HG02623 (cell line): ENCODE measurements at regions not wholly inside any gene's neighbourhood (a gene's known extent, or its start where the extent isn't known, plus 50 kb on each side); places are given as distances from the start of the nearest gene placed in this dataset.
"Not testable (repeated sequence)": the region's sequence is repeated elsewhere in the genome, so short reads cannot be mapped to it uniquely, and the experiment has no call there.

Experiments
- ATAC-seq: cut with Tn5 transposase; IDR thresholded peaks from one replicate; pipeline ENCODE4 v1.9.1; 2021; ENCODE audit warnings: moderate library complexity; ENCODE audit not compliant: unreplicated experiment

DNA sequence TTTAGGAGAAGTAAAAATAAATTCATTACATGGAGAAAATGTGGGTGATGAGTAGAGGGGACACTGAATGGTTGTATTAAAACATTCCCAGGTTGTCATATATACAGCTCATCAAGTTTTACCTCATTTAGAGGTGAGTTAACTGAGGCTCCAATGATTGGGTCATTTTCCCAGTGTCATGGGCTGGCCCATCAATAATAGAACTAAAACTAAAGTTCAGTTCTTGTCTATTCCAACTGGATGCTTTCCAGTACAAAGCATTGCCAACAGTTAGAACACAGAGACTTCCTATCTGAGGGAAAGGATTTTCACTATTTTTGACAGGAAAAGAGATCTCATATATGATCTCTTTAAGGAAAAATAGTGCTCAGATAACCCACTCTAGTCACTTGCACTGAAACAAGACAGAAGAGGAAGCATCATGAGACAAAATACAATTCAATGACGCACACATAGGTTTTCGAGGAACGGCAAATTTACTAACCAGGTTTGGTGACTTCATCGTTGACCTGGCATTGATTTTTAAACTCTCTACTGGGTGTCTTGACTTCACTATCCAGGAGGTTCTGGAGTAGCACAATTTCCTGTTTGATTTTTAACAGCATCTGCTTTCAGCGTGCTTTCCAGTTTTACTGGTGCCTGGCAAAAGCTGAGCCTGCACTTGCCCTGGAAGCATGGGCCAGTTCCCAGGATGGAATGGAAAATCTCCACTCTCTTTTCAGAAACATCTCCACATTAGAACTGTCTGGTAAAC lies 195.5 kb upstream of the FBXL4 start:
- no peak for ATAC-seq

DNA sequence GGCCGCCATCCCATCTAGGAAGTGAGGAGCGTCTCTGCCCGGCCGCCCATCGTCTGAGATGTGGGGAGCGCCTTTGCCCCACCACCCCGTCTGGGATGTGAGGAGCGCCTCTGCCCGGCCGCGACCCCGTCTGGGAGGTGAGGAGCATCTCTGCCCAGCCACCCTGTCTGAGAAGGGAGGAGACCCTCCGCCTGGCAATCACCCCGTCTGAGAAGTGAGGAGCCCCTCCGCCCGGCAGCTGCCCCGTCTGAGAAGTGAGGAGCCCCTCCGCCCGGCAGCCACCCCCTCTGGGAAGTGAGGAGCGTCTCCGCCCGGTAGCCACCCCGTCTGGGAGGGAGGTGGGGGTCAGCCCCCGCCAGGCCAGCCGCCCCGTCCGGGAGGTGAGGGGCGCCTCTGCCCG lies 194.2 kb upstream of the FBXL4 start:
- not testable (repeated sequence) for ATAC-seq

DNA sequence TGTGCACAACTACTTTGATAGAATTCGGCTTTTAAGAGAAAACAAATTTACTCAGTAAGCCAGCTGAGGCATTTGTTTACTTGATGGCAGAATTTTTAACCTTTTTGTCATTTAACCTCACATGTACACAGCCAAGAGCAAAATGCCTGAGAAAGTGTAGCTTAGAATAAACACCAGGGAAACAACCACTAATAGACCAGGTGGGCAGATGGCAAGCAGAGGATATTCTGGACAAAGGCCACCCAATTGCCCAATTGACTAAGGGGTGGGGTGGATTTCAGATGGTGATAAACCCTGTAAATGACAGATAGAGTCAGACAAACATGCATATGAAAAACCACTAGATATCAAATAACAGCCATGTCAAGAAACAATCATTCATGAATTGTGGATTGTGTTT lies 190.7 kb upstream of the FBXL4 start:
- ATAC-seq: no peak

DNA sequence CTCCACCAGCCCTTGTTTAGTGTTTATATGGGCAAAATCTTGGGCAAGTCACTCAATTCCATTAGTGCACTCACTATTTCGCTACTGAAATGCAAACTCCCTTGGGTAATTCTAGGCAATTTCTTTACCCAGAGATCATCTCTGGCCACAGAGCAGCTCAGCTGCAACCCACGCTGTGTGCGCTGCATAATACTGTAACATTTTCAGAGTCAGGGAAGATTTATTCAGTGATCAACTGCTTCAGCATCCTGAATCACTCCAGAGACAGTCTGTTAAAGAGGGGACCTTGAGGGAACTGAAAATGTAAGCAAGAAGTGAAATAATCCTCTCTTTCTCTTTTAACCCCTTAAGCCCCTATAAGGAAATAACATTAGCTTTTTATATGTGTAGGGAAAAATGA lies 189.6 kb upstream of the FBXL4 start:
- no peak for ATAC-seq

DNA sequence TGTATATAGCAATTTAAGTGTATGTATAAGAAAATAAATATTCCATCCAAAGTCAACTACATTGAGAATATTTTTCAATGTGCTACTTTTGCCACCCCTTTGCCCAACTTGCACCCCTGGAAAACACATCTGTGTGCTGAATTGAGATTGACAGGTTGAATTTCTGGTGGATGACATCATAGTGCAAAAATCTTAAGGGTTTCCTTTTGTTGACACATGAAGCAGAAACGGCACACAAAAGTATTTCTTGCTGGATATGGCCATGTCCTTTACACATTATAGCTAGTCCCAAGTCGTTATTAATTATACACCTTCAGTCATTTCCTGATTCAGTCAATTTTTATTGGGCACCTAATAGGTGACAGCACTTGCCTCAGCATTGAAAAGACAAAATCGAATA lies 188.7 kb upstream of the FBXL4 start:
- ATAC-seq: no peak

DNA sequence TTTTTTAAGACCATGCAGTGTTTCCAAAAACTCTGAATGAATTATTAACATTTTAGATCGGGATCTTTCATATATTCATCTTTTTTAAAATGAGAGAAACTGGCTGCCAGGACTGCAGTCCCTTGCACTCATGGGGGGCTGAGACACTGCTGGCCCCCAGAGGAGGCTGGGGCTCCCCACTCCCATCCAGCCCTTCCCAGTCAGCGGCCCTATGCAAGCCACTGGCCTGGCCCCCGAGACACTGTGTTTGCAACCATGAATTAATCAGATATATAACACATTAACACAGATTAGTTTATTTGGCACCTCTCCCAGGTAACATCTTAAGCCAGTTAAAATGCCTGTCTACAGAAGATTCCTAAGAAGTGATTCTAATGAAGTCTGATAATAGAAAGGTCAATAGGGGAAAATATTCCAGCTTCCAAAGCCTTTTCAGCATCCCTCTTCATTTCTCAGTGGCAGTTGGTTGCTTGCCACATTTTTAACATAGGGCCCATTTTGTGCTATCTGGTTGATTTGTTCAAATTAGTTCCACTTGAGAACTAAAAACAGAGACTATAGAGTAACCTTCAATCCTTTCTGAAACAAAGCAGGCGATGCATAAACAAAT lies 184.4 kb upstream of the FBXL4 start:
- ATAC-seq: no peak

DNA sequence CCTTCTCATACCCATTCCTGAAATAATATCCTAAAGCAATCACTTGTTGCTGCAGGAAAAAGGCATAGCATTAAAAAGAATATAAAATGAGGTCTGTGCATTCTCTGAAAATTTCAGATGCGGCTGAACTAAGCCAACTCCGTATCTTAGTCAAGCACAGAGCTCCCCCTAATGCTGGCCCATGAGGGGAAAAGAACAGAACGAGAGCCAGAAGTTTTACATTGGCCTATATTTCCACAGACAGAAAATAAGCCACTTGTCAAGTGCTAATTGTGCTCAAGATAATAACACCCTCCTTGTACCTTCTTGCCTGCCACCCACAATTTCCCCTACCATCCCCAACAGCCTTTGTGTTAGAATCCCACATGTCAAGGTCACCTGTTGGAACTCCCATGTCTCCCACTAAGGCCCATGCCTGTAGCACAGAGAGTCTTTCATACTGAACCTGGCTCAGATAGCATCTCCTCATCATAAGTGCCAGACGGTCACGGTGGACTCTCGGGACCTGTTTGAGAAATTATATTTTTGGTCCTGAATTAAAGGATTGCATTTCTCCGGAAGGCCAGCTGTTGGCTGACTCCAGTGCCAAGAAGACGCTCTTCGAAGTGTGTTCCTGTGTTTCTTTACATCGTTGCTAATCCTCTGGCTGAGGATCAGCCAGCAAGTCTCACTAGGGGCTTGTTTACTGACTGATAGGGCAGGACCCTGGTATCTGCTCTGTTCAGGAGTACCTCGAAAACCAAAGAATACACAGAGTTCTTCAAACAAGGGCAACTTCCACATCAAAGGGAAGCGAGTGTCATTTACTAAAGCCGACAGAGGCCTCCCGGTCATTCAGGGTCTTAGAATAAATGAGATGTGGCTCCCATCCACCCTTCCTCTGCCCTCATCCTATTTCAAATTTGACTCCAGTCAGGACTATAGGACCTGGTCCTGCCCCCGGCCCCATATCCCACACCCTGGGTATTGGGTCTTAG lies 183.4 kb upstream of the FBXL4 start:
- ATAC-seq: no peak

DNA sequence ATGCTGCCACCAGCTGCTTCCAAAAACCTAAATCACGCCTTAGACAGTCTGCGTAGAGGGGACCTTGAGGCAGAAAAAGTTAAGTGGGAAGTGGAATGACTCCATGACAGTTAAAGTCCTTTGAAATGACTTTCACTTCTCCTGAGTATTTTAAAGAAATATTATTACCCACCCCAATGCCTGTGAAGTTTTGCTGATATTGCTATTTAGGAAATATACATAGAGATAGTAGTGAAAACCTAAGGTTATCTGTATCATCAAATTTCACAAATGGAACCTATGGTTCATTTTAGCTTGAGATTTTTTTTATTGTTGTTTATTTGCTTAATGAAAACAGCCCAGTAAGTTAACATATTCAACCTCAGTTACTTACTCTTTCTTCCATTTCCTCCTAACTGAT lies 182.1 kb upstream of the FBXL4 start:
- no peak for ATAC-seq

DNA sequence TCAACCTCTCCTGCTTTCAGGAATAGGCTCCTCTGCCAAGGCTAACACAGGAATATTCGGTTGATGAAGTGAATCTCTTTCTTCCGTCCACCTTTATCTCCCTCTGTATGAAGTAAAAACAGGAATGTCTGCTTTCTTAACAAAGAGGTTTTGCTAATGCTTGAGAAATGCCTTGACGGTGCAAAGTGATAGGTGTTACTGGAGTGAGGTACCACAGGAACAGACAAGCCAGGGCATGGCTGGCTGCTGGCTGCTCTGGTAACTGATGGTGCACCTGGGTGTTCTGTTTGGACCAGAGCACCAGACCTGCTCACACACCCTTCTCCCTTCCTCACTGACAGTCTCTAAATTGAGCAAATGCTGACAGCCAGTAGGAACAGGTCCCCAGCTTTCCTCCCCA lies 174.0 kb upstream of the FBXL4 start:
- ATAC-seq: no peak

DNA sequence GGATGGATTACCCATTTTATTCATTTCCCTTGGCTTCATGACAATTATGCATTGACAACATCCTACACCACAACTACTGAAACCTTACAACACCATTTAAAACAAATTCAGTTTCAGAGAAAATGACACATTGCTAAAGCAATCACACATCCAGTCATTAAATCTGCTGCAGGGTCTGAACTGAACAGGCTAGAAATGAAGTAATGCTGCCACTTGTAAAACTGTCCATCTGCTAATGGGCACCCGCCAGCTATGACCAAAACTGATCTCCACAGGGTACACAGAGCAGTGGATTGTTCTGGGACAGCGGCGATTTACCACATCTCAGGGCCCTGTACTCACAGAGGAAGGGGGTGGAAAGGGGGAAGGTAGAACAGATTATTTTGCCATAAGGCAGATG lies 172.9 kb upstream of the FBXL4 start:
- no peak for ATAC-seq

DNA sequence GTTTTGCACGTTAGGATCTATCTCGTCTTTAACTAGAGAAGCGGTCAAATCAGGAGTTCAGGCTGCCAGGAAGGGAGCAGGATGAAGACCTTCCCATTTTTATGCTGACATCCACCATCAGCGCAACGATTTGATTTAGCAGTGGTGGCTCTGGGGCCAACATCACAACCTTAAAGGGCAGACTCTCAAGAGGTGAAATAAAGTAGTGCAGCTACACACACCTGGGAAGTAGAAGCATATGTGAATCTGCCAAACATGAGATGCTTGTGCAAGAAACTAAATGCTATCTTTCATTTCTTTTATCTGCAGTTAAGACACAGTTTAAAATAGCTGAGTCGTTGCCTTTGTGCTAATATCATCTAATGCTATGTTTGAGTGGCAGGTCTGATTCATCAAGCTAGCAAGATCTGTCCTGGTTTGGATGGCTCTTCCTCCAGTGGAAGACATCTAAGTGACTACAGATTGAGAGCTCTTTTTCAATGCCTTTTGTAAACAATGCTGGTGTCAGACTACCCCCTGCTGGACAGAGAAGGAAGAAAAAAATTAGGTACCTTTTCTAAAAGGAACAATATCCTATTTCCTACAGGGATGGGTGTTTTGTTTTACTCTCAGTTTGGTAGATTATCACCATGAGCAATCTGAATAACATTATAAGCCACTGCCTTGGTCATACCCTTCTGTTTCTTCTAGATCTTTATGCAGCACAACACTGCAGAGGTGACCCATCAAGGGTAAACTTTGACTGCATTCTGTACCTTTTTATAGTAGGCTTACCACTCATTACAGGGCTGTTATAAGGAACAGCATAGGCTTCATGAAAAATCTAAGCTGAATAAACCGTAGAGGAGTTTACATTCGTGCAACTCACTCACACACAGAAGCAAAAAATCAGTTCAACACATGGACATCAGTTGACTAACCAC lies 171.6 kb upstream of the FBXL4 start:
- peak; percentile 59 for ATAC-seq

DNA sequence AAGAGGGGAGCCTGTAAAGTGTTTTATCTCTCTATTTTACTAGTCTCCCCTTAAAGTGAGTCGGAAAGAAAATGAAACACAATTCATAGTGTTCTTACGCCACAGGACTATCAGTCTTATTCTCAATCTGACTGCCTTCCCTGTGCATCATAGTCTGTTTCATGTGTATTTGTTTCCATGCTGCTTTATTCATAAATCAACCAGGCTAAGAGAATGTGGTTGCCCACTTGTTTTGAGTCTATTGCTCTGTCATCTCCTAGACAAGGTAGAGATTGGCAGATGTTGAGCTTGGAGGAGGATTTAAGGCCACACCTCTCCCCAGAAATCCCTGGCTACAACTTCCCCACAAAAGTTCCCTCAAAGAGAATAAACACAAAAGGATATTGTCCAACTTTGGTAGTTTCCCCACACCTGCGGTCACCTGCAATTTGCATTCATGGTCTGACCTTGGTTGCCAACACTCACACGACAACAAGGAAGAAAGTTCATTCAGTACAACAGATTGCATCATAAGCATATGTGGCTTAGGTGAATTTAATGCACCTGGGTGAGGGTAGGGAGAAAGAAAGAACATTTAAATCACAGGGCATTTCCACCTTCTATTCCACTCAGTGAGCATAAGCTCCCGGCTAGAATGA lies 167.1 kb upstream of the FBXL4 start:
- no peak for ATAC-seq

DNA sequence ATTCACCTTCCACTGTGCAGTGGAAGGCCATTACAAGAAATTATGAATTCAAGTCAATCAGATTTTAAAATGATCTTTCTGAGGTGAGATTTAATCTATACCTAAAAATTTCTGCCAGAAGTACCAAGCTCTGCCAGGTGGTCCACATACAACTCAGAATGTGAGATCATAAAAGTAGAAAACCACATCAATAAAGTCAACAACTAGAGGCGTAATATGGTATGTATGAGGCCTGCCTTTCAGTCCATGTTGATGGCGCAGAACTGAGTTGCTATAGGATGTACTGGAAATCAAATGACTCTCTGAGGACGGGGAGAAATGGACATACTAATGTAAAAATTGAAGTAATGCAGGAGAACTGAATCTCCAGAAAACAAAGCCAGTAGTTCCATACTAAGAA lies 163.8 kb upstream of the FBXL4 start:
- ATAC-seq: no peak

DNA sequence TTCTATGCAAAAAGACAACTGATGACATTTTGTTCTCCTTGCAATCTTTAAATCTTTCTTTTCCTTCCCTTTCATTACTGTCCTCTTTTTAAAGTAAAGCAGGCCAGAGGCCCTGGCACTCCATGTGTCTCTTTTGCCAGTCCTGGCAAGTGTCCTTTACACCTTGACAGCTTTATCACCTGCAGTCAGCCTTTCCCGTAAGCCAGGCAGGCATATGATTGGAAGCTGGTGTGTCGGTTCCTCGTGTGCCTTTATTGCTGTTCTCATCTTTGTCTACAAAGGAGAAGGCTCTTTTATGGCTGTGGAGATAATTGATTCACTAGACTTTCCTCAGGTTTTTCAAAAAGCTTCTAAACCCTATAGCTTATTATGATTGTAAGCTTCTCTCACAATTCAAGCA lies 162.3 kb upstream of the FBXL4 start:
- no peak for ATAC-seq

DNA sequence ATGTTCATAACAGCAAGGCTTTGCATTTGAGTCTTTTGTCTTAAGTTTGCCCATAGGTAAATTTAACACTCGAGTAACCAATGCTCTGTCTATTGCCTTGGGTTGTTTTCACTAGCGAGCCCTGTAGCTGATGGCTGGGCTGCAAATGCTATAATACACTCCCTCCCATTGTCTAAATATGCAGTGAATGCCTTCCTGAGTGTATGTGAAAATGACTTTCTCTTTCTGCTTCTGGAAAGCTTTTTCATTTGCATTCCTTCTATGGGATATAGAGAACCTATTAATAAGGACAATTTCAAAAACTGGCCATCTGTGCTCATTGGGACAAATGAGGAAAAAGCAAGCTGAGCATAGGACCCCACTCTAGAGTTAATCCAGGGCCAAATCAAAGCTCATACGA lies 156.5 kb upstream of the FBXL4 start:
- ATAC-seq: no peak

DNA sequence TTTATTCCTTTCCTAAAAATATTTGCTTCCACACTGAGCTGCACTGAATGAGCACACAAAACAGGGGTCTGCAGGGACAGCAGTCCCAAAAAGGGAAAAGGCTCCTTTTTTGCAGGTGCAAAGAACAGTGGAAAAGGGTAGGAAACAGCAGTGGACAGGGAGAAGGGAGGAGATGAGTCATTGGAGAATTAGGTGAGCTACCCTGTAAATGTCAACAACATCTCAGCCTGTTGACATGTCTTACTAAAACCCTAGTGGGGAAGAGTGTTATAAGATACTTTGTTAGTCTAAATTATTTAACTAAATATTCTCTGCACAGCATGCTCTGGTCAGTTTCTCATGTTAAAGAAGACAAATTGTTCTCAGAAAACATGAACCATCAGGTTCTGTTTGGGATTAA lies 151.5 kb upstream of the FBXL4 start:
- no peak for ATAC-seq

DNA sequence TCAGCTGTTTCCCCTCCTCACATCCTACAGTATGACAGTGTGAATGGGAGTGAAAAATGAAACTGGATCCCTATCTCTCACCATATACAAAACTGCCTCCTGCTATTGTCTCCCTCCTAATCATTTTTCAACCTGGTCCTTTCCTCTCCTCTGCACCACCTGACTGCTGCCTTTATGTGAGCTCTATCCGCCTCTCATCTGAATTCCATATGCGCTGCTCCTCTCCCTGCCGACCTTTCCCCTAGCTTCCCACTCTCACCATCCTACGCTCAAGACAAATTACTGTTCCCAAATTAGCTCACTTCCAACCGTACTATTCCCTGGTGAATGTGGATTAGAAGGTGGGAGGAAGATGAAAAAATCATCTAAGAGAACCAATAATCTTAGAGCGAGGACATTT lies 148.4 kb upstream of the FBXL4 start:
- no peak for ATAC-seq

DNA sequence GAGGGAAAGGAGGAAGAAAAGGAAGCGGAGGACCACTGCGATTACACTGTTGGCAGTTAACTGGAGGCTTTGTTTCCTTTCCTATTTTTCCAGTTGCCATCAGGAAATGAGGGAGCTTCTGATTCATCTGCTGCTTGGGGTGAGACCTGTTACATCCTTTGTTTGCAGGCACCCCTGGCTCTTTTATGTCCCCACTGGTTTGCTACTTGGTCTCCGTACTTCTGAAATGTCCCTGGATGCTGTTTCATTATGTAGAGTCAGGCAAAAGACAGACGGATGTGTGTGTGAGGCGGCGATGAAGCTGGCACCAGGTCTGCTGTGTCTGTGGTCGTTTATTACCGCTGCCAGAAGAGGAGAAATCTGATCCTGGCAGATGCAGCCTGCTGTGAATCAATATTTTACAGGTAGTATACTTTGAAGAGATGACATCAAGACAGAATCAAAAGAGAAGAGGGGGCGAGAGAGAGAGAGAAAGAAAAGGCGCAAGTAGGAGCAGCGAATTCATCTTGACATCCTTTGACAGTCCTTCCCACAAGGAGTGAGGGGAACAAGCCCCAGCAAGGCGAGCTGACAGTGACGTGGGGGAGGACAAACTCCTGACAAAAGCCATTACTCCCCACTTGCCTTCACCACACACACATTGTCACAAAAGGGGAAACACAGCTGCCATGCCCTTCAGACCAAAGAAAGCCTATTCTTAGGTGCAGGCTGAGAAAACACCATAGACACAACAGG lies 145.9 kb upstream of the FBXL4 start:
- no peak for ATAC-seq

DNA sequence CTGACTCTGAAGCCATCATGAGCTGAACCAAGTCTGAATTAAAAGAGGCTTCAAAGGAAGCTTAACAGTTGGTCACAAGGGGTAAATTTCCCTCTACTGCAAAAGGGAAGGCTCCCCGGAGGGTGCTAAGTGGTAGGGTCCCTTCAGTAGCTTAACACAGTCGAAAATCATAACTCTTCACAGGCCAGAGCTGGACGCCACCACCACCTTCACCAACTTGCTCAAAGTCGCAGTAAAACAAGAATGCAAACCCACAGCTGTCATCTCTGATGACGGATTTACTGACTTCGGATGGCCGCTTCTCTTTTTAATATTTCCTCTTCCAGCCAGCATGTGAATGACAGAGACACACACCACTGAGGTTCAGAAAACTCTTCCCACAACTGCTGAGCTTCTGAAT lies 144.7 kb upstream of the FBXL4 start:
- no peak for ATAC-seq

DNA sequence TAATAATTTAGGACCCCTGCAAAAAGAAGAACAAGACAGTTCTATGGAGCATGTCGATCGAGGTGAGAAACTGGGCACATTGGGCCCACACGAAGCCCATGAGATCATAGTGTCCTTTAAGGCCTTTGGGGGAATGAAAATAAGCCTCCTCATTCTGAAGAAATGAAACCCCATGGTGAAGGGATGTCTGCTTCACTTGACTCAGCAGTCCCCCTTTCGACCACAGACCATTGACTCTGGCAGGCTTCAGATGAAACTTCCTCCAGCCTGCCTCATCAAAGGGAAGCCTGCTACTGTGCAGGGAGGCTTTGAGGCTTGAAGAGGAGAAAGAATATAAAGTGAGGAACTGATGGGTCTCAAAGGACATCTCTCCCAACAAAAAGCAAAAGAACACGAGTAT lies 144.2 kb upstream of the FBXL4 start:
- peak; percentile 89 for ATAC-seq
